IMR-90 (cell line): ENCODE measurements at regions not wholly inside any gene's neighbourhood (a gene's known extent, or its start where the extent isn't known, plus 50 kb on each side); places are given as distances from the start of the nearest gene placed in this dataset.

ENCODE experiments used
- CHD1 ChIP-seq: IDR thresholded peaks from 2 replicates; pipeline ENCODE4 v1.6.1; 2012; ENCODE audit warnings: low read depth, low read length, improper control_type of control experiment
- CTCF ChIP-seq: conservative IDR thresholded peaks from 2 replicates; pipeline ENCODE4 v1.5.1; 2012; ENCODE audit warnings: mild to moderate bottlenecking, low read depth, low read length, improper control_type of control experiment

- no peak for TF ChIP-seq CTCF
- no peak for TF ChIP-seq CHD1
Measured at GRCh38 chr5:166957782-166958181, 1333.7 kb upstream of the WWC1 start.
